Gastroesophageal sphincter (tissue), 4 donors: ENCODE measurements at regions not wholly inside any gene's neighbourhood (a gene's known extent, or its start where the extent isn't known, plus 50 kb on each side); places are given as distances from the start of the nearest gene placed in this dataset.

Experiments used
- ATAC-seq: fragments of 150-250 bp; one replicate; pipeline ENCODE4 v1.9.1; 2016; ENCODE audit warnings: mild to moderate bottlenecking, moderate library complexity
- H3K27ac ChIP-seq, 4 donors: fragments of 200-600 bp; sonication (generic) in 3 of 4; 1 replicate in 3 of 4; 2 replicates in 1 of 4; pipeline ENCODE4 v1.5.1; 2016 to 2019
- H3K27me3 ChIP-seq: fragments of 200-600 bp; sonication (generic); one replicate; pipeline ENCODE4 v1.5.1; 2019
- H3K36me3 ChIP-seq, 2 donors: fragments of 200-600 bp; sonication (generic); one replicate each; pipeline ENCODE4 v1.5.1; 2019; ENCODE audit warnings: control low read depth in 1 of 2
- H3K4me1 ChIP-seq, 3 donors: fragments of 200-600 bp; sonication (generic); 1 replicate in 2 of 3; 2 replicates in 1 of 3; pipeline ENCODE4 v1.5.1; 2016 to 2019; ENCODE audit warnings: control low read depth in 2 of 3
- H3K4me3 ChIP-seq, 2 donors: fragments of 200-600 bp; sonication (generic); one replicate each; pipeline ENCODE4 v1.5.1; 2019; ENCODE audit warnings: mild to moderate bottlenecking in 1 of 2, moderate library complexity in 1 of 2
- H3K9me3 ChIP-seq, 3 donors: fragments of 200-600 bp; sonication (generic); one replicate each; pipeline ENCODE4 v1.5.1; 2017 to 2019; ENCODE audit warnings: control low read depth in 2 of 3
- CTCF ChIP-seq, 4 experiments: fragments of 200-600 bp in 2 of 4; fragments of 450-650 bp in 2 of 4; sonication (generic) in 1 of 4; IDR thresholded peaks; one replicate each; pipeline ENCODE4 v1.5.1; 2017 to 2019; ENCODE audit warnings: antibody characterized with exemption in 4 of 4, mild to moderate bottlenecking in 2 of 4, moderate library complexity in 2 of 4
- EP300 ChIP-seq: sonication (generic); formaldehyde crosslinking; IDR thresholded peaks from one replicate; pipeline ENCODE4 v1.6.1; 2017; ENCODE audit warnings: antibody characterized with exemption, mild to moderate bottlenecking
- POLR2A ChIP-seq, 2 donors: fragments of 450-650 bp; IDR thresholded peaks; one replicate each; pipeline ENCODE4 v1.6.1; 2017; ENCODE audit warnings: antibody characterized with exemption in 2 of 2, mild to moderate bottlenecking in 2 of 2, moderate library complexity in 1 of 2
- POLR2AphosphoS5 ChIP-seq: sonication (generic); formaldehyde crosslinking; IDR thresholded peaks from one replicate; pipeline ENCODE4 v1.6.1; 2017; ENCODE audit warnings: antibody characterized with exemption
- WGBS, 2 donors: methylation state at CpG; one replicate each; pipeline ENCODE4 v1.1.5; 2018; ENCODE audit warnings: low coverage in 1 of 2; 5-methylcytosine and 5-hydroxymethylcytosine counted together

GRCh38 chr9:86790805-86791204, 156.5 kb downstream of the GAS1 start:
- H3K27me3 ChIP-seq = no peaks in the 10 kb centered on the region
- TF ChIP-seq EP300 (no peak), POLR2AphosphoS5 (no peak), CTCF (IDR thresholded peaks at IDR 0.05) (no peak), POLR2A (IDR thresholded peaks at IDR 0.05) (no peak)
- H3K4me3 ChIP-seq = no peak overlapping the region
- ATAC-seq = no peak
- 89 to 92% methylated on average over 3 to 4 of the region's 4 CpGs for WGBS, 2 donors
- H3K4me1 ChIP-seq = peaks cover 0 to 31% (median 3%) of the 10 kb centered on the region in 3 donors
- H3K36me3 ChIP-seq = no peaks in the 10 kb centered on the region
- H3K27ac ChIP-seq = no peak overlapping the region
- no peaks in the 10 kb centered on the region for H3K9me3 ChIP-seq

- 73 to 95% methylated on average over 9 of the region's 9 CpGs for WGBS, 2 donors
- TF ChIP-seq POLR2A (IDR thresholded peaks at IDR 0.05) = no peak
- TF ChIP-seq EP300 = no peak
- no peak for TF ChIP-seq CTCF (IDR thresholded peaks at IDR 0.05)
- TF ChIP-seq POLR2AphosphoS5 = no peak
- no peaks in the 10 kb centered on the region for H3K36me3 ChIP-seq
- H3K9me3 ChIP-seq = no peaks in the 10 kb centered on the region
- H3K4me3 ChIP-seq = no peak overlapping the region
- H3K27me3 ChIP-seq = no peaks in the 10 kb centered on the region
- H3K27ac ChIP-seq = no peak overlapping the region
- ATAC-seq = no peak
- H3K4me1 ChIP-seq = peaks cover 0 to 10% (median 0%) of the 10 kb centered on the region in 3 donors
Observed at GRCh38 chr9:86788456-86788855, 158.8 kb downstream of the GAS1 start.

- H3K27ac ChIP-seq = no peak overlapping the region
- peak; percentile 34 for ATAC-seq
- H3K36me3 ChIP-seq = no peaks in the 10 kb centered on the region
- no peak overlapping the region for H3K4me3 ChIP-seq
- no peaks in the 10 kb centered on the region for H3K9me3 ChIP-seq
- 50 to 85% methylated on average over 2 to 3 of the region's 3 CpGs for WGBS, 2 donors
- no peak for TF ChIP-seq CTCF (IDR thresholded peaks at IDR 0.05)
- no peak for TF ChIP-seq POLR2A (IDR thresholded peaks at IDR 0.05)
- no peak for TF ChIP-seq POLR2AphosphoS5
- no peak for TF ChIP-seq EP300
- H3K27me3 ChIP-seq = no peaks in the 10 kb centered on the region
- peaks cover 0 to 10% (median 0%) of the 10 kb centered on the region in 3 donors for H3K4me1 ChIP-seq
Observed at GRCh38 chr9:86783884-86784283, 163.4 kb downstream of the GAS1 start.

GRCh38 chr9:86782831-86783230, 164.5 kb downstream of the GAS1 start:
- peaks cover 0 to 10% (median 0%) of the 10 kb centered on the region in 3 donors for H3K4me1 ChIP-seq
- ATAC-seq = no peak
- H3K36me3 ChIP-seq = no peaks in the 10 kb centered on the region
- no peaks in the 10 kb centered on the region for H3K9me3 ChIP-seq
- 91 to 96% methylated on average over 2 of the region's 2 CpGs for WGBS, 2 donors
- H3K27me3 ChIP-seq = no peaks in the 10 kb centered on the region
- TF ChIP-seq POLR2AphosphoS5 = no peak
- no peak for TF ChIP-seq POLR2A (IDR thresholded peaks at IDR 0.05)
- no peak for TF ChIP-seq CTCF (IDR thresholded peaks at IDR 0.05)
- TF ChIP-seq EP300 = no peak
- no peak overlapping the region for H3K4me3 ChIP-seq
- no peak overlapping the region for H3K27ac ChIP-seq

GRCh38 chr9:86778761-86779160, 168.5 kb downstream of the GAS1 start:
- H3K4me1 ChIP-seq = no peaks in the 10 kb centered on the region
- no peak for ATAC-seq

More at GRCh38 chr9:86778761-86779160, 168.5 kb downstream of the GAS1 start:
- Histone ChIP-seq H3K9me3 (no peaks in the 10 kb centered on the region), H3K27ac (no peak overlapping the region), H3K27me3 (no peaks in the 10 kb centered on the region), H3K4me3 (no peak overlapping the region), H3K36me3 (no peaks in the 10 kb centered on the region)
- TF ChIP-seq CTCF (IDR thresholded peaks at IDR 0.05) = no peak
- no peak for TF ChIP-seq POLR2AphosphoS5
- no peak for TF ChIP-seq POLR2A (IDR thresholded peaks at IDR 0.05)
- no peak for TF ChIP-seq EP300
- 79 to 100% methylated on average over 3 of the region's 3 CpGs for WGBS, 2 donors
